DMS153 treated with DMSO at 0.1 percent for 48 hours (cell line): ENCODE measurements at regions not wholly inside any gene's neighbourhood (a gene's known extent, or its start where the extent isn't known, plus 50 kb on each side); places are given as distances from the start of the nearest gene placed in this dataset.
A peak's percentile ranks its signal among the peaks of the same experiment; 100 is the strongest.

Source experiments
- DNase-seq: peaks from one replicate; lab custom pipeline; 2025; ENCODE audit not compliant: unreplicated experiment; lab: John Stamatoyannopoulos, UW

DNA sequence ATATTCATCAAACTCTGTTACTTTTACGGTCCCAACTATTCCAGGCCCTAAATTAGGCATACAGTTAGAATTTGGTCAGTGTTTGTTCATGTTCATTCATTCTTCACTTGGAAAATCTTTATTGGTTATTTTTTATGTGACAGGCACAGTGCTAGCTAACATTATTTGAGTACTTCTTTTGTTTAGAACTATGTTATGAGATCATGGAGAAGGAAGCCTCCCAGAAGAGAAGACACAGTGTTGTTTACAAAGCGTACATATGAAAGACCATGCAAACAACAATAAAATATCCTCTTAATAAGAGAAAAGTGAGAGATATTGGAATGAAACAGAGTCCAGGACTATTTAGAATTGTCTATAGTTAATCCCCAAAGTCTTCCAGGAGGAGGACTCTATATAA is 399.2 kb downstream of the LRIG3 start:
- no peak for DNase-seq

DNA sequence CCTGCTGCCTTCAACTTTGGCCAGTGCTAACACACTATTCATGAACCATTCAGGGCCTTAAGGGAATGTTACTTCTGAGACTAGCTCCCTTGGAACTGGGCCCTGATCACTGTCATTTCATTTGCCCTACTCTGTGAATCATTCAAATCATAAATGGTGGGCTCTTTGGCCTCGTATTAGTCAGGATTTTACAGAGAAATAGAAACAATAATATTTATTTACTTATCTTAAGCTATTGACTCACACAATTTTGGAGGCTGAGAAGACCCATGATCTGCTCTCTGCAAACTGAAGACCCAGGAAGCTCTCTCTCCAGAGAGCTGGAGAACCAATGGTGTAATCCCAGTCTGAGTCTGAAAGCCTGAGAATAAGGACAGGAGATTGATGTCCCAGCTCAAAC is 398.5 kb downstream of the LRIG3 start:
- DNase-seq = no peak

DNA sequence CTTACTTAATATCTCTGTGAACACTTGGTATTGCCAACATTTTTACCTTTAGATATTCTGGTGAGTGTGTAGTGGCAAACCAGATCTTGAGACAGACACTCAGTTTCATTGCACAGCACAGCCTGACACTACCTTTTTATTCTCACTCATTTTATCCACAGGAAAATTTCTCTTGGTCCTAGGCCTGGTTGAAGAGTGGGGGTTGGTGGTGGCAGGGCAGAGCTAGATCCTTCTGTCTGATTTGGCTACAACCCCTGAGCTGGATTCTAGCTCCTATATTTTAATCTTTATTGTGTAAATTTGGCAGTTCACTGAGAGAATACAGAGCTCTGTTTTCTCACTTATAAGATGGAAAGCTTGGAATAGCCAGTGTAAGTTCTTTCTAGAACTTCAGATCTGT is 396.9 kb downstream of the LRIG3 start:
- no peak for DNase-seq

DNA sequence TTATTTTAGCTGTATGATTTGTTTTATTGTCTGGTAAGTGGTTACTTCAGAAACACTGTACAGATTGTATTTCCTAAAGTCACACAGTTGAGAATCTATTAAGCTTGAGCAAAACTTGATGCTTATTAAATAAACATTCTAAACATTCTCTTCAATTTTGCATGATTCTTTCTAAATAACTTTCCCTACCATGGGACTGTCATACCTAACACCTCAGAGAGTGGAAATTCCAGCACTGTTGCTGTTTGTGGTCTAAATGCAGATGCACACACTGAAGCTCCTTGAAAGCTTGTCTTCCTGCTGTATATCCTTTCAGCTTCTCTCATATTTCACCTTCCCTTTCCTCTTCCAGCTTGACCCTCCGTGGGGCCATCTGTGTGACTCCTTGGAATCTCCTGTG is 392.0 kb downstream of the LRIG3 start:
- no peak for DNase-seq

DNA sequence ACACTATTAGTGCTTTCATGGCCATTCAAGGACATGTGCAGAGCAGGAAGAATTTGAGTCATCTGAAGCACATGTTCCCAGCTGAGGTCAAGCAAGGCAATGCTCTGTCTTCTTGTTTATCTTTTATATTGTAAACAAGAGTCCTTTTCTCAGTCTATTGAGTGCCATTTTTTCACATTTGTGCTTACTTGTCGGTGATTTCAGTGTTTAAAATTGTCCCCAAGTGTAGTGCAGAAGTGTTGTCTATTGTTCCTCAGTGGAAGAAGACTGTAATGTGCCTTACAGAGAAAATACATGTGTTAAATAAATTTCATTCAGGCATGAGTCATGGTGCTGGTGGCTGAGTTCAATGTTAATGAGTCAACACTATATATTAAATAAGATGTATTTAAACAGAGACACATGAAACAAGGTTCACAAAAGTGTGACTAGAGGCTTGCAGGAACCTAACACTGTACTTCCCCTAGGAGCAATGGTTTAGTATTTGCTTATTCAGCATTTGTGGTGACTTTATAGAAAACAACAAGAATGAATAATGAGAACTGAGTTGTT is 391.1 kb downstream of the LRIG3 start:
- DNase-seq = no peak

DNA sequence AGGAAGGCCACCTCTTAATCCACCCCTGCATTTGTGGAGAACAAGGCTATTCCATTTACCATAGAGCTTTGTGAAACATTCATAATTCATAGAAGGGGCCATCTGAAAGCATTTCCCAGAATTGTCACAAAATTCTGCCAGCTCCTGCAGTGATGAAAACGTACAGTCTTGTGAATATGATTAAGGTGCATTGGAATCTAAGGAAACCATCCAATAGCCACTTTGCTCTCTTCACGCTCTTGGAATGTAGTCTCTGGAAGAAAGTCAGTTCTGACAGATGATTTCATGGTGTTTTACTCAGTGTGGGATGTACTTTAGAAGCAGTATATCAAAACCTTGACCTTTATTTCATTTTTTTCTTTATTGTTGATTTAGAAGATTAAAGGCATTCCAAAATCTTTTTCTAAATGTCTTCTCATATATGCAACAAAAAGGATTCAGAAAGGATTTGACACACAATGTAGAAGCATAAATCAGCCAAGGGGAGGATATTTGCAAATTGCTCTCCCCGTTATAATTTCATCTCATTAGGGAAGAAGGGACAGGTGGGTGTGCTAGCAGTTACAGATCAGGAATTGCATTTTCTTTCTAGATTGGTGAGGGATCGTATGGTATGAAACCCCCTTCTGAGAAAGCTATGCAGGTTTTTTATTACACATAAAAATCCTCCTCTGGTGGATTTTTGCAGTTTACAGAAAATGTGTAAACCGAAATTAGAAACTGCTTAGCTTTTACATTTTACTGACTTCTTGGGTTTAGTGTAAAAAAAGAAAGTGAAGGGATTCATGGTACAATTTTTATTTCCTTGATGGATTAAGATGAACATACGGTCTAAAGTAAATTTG is 390.2 kb downstream of the LRIG3 start:
- no peak for DNase-seq

DNA sequence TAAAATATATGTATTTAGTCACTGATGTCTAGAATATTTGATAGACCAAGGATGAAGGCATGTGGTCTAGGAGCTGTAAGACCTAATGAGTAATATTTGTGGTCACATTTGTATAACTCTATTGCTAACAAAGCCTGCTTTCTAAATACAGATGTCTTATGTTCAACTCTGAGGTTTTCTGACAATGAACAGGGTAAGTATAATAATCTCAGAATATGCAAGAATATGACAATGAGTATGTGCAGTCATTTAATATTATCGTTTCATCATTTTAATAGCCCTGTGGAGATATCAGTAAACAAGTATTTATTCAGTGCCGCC is 389.6 kb downstream of the LRIG3 start:
- no peak for DNase-seq

DNA sequence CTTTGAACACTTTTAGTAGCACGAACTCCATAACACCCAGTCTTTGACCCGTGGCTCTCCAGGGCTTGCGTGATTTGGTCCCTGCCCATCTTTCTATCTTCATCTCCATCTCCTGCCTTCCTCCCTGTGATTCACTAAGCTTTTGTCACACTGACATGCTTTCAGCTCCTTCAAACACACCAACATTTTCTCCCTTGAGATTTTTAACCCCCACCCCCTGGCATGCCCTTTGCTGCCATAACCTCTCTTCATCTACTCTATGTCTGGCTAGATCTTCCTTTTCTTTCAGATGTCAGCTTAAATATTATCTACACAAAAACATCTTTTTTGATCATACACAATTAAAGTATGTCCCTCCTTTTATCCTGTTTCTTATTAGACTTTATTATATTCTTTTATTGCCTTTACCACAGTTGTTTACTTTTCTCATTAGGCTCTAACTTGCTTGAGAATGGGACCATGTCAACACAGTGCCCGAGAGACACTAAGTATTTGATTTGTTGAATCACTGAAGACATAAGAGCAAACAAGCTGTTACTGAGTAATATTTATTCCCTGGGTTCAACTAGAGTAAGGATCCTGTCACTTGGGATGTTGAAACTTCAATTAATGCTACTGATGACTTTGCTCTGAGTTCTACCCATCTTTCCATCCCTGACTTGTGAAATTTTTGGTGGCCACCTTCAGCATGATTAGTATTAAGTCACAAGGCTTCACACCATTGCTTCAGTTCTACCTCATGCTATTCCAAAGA is 387.3 kb downstream of the LRIG3 start:
- no peak for DNase-seq

DNA sequence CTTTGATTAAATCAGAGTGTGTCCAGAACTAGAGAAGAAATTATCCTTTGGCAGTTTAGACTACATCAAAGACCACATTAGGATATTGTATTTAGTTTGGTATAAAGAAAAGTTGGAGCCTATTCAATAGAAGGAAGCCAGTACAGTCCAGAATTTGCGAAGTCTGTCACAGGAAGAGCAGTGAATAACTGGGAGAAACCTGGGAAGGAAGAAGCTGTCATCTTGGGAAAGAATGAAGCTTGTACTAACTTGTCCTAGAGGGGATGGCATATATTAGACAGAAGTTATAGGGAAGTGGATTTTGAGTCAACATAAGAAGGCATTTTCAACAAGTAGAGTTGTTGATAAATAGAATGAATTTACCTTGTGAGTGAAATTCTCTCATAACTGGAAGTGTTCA is 386.7 kb downstream of the LRIG3 start:
- DNase-seq = no peak

DNA sequence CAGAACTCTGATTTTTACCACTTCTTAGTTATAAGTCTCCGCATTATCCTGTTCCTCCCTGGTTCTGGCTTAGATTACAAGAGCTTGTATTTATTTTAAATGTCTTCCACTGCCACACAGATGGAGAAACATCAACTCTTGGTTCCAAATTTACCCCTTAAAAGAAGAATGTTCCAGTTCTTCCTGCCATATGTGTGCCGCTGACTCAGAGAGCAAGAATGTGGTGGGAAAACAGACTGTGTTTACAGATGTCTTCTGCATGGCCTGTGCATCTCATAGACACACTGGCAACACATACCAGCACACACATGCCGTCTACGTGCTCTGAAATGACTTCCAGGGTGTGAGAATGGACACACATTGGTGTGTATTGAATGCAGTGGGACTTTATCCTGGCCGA is 383.0 kb downstream of the LRIG3 start:
- DNase-seq = no peak

DNA sequence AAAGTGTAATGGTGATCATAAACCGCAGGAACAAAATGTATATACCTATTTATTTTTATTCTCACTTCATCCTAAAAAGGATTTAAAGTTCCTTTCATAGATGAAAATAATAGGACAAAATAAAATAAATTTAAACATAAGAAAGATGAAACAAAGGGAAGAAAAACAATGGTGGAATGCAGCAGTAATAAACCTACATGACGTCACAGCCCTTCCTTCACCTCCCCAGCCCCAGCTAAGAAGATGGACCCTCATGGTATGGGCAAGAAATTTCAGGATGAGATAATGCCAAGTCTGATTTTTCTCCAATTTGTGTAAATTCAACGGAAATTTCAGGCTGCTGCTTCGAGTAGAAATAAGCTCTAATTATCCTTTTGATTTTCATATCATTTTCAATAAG is 381.0 kb downstream of the LRIG3 start:
- no peak for DNase-seq

DNA sequence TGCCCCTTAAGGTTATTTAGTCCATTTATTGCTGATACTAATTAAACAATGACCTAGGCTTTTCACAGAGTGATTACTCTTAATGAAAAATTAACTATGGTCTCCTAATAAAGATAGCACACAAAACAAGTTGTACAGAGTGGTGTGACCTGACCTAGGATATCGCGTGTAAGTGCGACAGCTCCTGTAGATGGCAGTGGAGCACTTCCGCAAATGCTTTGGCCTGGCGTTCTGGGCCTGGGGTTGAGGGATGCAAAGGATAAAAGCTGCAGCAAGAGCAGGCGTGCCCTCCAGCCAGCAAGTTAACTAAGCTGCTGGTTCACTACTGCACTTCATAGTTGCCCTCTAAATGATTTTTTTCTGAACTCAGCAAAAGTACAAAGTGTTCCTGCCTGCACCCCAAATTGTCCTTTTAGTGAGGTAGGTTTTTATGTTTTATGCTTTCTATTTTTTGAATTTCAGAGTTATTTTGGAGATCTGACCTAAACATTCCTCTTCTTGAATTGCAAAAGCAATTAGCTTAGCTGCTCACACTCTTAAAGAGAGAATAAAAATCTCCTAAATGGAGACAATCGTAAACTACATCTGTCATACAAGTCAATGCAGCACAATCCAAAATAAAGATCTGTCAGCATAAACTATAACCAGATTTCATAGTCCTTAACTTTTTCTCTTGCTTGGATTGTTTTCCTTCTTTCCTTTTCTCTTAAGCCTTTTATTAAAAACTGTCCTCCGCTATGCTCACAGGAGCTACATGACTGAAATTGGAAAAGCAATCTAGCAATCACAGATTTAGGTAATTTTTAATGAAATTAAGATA is 379.6 kb downstream of the LRIG3 start:
- DNase-seq = peak; percentile 77

DNA sequence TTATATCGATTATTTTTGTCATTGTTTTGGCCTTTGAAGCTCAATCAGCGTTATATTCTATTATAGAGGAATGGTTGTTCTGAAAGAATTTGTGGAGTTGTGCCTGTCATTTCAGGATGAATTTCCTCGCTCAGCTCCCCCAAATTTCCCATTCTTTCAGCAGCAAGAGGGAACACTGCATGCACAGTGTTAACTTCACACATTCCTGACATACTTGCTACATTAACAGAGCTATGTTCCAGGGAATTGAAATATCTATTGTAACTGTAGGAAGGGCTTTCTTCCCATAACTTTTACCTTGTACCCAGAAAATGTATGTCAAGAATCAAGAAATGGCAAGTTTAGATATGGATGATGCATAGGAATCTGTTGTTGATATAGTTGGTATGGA is 379.0 kb downstream of the LRIG3 start:
- DNase-seq = no peak

DNA sequence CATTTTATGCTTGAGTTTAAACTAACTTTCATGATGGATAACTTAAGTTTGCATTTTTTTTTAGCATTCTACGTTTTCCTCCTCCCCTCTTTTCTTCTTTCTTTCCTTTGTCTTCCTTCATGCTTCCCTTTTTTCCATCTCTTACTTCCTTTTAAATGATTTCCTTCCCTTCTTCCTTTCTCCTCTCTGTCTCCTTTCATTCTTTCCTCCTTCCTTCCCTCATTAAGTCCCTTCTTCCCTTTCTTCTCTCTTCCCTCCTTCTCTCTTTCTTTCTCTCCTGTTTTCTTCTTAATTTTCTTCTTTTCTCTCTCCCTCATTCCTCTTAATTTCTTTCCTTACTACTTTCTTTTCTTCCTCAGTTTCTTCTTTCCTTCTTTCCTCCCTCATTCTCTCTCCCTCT is 376.0 kb downstream of the LRIG3 start:
- no peak for DNase-seq

DNA sequence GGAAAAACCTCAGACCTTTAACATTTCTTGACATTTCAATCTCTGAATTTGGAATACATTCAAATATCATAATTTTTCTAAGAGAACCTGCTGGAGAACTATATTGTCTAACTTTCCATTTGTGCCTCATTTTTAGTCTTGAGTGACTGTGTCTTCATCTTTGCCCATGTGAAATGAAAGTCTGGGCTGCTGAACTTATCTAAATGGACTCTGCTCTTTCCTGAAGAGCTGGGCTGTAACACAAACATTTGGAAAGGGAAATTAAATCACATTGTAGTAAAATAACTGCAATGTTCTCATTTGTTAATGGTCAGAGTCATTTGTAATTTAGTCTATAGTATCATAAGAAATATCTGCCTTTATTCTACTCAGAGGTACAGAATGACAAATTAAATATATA is 373.1 kb downstream of the LRIG3 start:
- DNase-seq = no peak

DNA sequence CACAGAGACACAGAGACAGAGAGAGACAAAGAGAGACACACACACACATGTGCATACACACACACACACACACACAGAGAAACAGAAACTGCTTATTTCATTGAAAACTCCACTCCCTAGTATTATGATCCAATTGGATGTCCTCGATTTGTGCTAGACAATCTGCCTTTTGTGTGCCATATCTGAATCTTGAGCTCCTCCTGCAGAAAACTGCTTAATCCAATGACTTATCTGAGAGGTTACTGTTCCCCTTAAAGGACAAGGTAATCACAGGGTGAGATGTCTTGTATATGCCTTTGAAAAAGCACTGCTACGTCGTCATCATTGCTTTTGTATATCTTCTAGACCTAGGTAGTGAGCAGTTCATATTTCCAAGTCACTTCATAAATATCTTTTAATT is 371.5 kb downstream of the LRIG3 start:
- no peak for DNase-seq

DNA sequence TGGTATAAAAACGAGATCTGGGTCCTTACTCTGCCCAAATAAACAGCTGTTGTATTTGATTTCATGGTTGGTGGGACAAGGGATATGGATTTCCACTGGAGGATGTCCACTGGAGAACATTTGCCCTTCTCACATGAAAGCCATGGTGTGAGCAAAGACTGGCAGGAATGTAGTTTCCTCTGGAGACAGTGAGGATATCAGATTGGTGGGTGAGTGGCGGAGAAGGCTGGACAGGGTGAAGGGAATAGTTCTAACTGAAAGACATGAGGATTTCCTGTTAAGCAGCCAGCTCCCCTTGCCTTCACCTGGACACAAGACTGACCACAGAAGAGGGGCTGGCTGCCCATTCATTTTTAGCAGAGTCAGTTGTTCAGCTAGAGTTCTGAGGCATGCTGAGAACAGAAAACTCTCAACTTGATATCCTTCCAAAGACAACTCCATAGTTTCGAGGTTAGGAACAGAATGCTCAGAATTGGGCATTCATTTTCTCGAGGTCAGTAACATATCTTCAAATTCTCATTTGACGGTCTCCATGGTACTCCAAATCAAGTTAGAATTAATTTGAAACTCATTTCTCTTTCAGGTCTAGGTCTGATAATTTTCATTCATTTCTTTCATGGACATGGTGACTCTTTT is 365.7 kb downstream of the LRIG3 start:
- DNase-seq = no peak

DNA sequence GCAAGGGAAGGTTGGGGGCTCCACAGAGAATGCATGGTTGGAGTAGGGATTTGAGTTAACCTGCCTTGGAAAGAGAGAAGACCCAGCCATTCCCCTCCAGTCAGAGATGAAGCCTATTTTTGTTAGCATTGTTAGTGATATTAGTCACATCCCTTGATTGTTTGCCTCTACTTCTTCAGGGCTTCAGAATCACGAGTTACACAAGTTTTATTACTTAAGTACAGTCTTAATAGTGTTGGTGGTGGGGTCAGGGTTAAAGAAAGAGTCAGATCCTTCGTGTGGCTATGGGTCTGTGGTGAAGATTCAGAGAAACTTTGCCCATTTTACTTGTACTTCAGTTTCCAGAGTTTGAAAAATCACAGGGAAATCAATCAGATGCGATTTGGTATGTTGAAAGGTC is 363.1 kb downstream of the LRIG3 start:
- DNase-seq = no peak

DNA sequence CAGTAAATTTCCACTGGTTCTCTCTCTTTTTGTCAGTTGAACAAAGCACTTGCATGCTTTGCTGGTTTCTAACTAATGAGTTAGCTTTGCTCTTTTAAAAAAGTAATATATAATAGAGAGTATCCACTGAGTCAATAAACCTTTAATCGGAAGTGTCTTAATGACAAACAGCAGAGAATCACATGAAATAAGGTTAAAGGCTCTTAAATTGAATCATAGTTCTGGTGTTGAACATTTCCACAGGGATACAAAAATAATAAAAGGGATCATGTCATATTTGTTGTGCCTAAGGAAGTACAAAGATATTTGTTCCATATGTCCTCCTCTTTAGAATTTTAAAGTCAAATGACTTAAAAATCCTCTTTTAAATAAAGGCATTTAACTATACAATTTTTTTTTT is 362.6 kb downstream of the LRIG3 start:
- DNase-seq = no peak

DNA sequence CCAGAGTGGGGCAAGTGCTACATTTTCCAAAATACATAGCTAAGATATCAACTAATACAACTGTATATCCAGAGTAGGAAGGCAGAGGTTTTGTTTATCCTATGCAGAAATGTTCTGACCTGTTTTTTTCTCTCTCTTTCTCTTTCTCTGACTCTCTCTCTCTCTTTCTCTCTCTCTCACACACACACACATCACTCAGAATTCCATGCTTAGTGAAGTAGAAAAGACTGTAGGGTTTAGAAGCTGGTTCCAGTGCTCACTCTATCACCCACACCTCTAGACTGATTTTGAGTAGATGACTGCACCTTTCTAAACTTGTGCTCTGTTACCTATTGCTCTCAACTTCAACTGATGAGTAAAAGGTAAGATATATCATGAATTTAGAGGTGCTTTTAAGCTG is 356.7 kb downstream of the LRIG3 start:
- DNase-seq = no peak

DNA sequence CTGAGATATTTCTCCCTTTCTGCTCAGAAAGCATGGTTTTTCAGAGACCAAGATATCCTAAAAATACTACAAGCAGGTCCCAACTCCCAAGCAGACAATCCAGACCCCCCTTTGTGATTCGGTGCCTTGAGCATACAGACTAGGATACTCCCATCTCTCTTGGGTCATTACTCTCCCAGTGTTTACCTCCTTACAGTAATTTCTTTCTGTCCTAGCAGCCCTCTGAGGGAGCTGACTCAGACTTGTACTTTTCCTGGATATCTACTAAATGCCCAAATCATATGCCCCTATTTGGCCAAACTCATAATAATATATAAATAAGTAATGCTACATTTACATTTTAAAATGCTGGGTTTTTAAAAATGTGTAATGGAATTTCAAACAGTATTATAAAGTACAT is 355.6 kb downstream of the LRIG3 start:
- DNase-seq = no peak
